ENCODE measurements at regions not wholly inside any gene's neighbourhood (a gene's known extent, or its start where the extent isn't known, plus 50 kb on each side); places are given as distances from the start of the nearest gene placed in this dataset.

DNA sequence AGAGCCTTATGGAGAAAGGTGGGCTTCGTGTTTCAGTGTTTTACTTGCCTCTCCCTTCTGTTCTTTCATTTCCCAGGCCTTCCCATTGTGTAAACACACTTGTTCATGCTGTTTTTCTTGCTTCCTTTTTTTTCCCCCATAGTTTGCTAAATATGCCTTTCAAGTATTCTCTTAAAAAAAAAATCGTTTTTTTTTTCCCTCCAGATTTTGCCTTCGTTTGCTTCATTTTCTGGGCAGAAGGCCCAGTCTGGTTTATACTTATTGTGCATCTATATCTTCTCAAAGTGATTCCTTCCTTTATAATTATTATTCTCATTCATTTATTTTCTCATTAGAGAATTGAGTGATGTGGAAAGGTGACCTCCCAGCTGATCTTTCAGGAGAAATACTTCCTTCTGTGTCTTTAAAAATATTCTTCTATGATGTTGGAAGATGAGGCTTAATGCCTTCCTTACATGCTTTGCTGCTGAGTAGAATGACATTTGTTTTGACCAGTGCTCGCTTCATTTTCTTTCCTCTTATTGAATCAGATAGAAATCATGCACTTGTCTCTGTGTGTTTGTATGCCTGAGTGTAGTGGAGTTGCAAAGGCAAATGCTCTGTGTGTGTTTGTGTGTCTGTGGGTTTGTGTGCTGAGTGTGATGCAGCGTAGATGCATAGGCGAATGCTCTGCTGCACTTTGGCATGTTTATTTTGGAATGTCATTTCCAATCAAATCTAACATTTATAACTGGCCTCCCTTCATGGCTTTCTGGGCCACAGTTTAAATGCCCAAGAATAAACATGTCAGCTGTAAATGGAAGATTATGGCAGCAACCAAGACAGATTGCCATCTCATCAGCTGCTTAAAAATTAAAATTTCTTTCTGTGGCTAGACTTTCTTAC, 591.4 kb downstream of the FGF9 start:
- Histone ChIP-seq H3K9me3 (ENCODE audit: insufficient read depth, low read depth) (no peaks in the 10 kb centered on the region), H3K27ac (no peak overlapping the region), H3F3A (ENCODE audit: insufficient read depth, low read depth) (no peaks in the 10 kb centered on the region), H4K20me1 (ENCODE audit: insufficient read depth) (no peaks in the 10 kb centered on the region), H3K36me3 (ENCODE audit: low read depth) (no peaks in the 10 kb centered on the region), H3K4me2 (no peak overlapping the region), H3K9me2 (ENCODE audit: insufficient read depth) (no peaks in the 10 kb centered on the region), H3K4me1 (replicated peaks; ENCODE audit: insufficient read depth) (no peaks in the 10 kb centered on the region), H3K4me3 (no peak overlapping the region), H3K27me3 (ENCODE audit: insufficient read depth, low read depth) (no peaks in the 10 kb centered on the region), H2AFZ (no peak overlapping the region), H3K79me2 (ENCODE audit: low read depth) (no peaks in the 10 kb centered on the region)
- no peak for DNase-seq
- intact Hi-C loops (cut with micrococcal nuclease; ENCODE audit: unreplicated experiment): no loop called here
- no TSS peak for BruUV-seq (replicated peaks)
- CTCF ChIA-PET: no interaction called here
- POLR2A ChIA-PET (ENCODE audit: unreplicated experiment): no interaction called here
- no peak for TF ChIP-seq EZH2 (IDR thresholded peaks at IDR 0.05; ENCODE audit: low read depth)
- TF ChIP-seq, protein P1, sequence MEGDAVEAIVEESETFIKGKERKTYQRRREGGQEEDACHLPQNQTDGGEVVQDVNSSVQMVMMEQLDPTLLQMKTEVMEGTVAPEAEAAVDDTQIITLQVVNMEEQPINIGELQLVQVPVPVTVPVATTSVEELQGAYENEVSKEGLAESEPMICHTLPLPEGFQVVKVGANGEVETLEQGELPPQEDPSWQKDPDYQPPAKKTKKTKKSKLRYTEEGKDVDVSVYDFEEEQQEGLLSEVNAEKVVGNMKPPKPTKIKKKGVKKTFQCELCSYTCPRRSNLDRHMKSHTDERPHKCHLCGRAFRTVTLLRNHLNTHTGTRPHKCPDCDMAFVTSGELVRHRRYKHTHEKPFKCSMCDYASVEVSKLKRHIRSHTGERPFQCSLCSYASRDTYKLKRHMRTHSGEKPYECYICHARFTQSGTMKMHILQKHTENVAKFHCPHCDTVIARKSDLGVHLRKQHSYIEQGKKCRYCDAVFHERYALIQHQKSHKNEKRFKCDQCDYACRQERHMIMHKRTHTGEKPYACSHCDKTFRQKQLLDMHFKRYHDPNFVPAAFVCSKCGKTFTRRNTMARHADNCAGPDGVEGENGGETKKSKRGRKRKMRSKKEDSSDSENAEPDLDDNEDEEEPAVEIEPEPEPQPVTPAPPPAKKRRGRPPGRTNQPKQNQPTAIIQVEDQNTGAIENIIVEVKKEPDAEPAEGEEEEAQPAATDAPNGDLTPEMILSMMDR (conservative IDR thresholded peaks at IDR 0.05): no peak

DNA sequence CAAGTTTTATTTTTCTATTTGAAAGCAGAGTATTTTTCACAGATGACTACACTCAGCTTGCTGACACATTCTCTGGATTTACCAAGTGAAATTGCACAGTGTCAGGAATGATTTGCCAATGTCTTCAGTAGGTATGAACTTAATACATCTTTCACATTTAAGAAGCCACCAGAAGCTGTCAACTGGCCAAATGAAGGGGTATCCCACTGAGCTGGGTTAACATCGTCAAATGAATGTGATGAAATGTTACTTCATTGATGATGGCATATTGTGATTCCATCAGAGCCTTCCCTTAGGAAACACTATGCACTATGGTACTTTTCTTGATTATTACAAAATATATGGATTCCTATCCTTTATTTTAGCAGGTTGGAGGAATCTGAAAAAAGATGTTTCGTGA, 592.3 kb downstream of the FGF9 start:
- Histone ChIP-seq H3K9me3 (ENCODE audit: insufficient read depth, low read depth) (no peaks in the 10 kb centered on the region), H3K9me2 (ENCODE audit: insufficient read depth) (no peaks in the 10 kb centered on the region), H3K4me1 (replicated peaks; ENCODE audit: insufficient read depth) (no peaks in the 10 kb centered on the region), H3K4me2 (no peak overlapping the region), H2AFZ (no peak overlapping the region), H3K4me3 (no peak overlapping the region), H3F3A (ENCODE audit: insufficient read depth, low read depth) (no peaks in the 10 kb centered on the region), H3K27me3 (ENCODE audit: insufficient read depth, low read depth) (peaks cover under 1% of the 10 kb centered on the region; the same call in 1 of the 2 replicates), H3K79me2 (ENCODE audit: low read depth) (no peaks in the 10 kb centered on the region), H3K36me3 (ENCODE audit: low read depth) (no peaks in the 10 kb centered on the region), H4K20me1 (ENCODE audit: insufficient read depth) (no peaks in the 10 kb centered on the region), H3K27ac (no peak overlapping the region)
- BruUV-seq (replicated peaks): no TSS peak
- CTCF ChIA-PET: no interaction called here
- POLR2A ChIA-PET (ENCODE audit: unreplicated experiment): no interaction called here
- DNase-seq: no peak
- no peak for TF ChIP-seq EZH2 (IDR thresholded peaks at IDR 0.05; ENCODE audit: low read depth)
- TF ChIP-seq, protein P1 (conservative IDR thresholded peaks at IDR 0.05): no peak
- intact Hi-C loops (cut with micrococcal nuclease; ENCODE audit: unreplicated experiment): no loop called here

DNA sequence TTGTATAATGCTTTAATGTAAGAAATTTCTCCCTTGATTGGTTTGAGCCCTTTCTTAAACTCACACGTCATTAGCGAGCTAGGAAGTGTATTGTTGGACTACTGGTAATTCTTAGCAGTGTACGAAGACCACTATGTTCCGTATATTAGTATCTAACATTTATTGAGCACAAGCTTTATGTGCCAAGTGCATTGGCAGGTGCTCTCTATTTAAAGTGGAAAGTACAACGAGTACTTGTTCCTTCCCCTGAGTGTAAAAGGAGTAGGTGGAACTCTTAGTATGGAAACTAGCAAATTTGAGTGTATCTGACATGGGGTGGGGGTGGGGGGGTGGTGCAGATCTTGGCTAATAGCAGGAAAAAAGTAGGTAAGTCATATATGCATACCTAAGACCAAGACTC, 594.7 kb downstream of the FGF9 start:
- Histone ChIP-seq H3K36me3 (ENCODE audit: low read depth) (no peaks in the 10 kb centered on the region), H3K4me3 (no peak overlapping the region), H3K4me2 (no peak overlapping the region), H3K9me3 (ENCODE audit: insufficient read depth, low read depth) (no peaks in the 10 kb centered on the region), H4K20me1 (ENCODE audit: insufficient read depth) (no peaks in the 10 kb centered on the region), H2AFZ (no peak overlapping the region), H3K27ac (no peak overlapping the region), H3F3A (ENCODE audit: insufficient read depth, low read depth) (no peaks in the 10 kb centered on the region), H3K79me2 (ENCODE audit: low read depth) (no peaks in the 10 kb centered on the region), H3K9me2 (ENCODE audit: insufficient read depth) (no peaks in the 10 kb centered on the region), H3K27me3 (ENCODE audit: insufficient read depth, low read depth) (peaks cover 17% of the 10 kb centered on the region), H3K4me1 (replicated peaks; ENCODE audit: insufficient read depth) (no peaks in the 10 kb centered on the region)
- TF ChIP-seq EZH2 (IDR thresholded peaks at IDR 0.05; ENCODE audit: low read depth): no peak
- CTCF ChIA-PET: no interaction called here
- intact Hi-C loops (cut with micrococcal nuclease; ENCODE audit: unreplicated experiment): no loop called here
- POLR2A ChIA-PET (ENCODE audit: unreplicated experiment): no interaction called here
- DNase-seq: no peak
- BruUV-seq (replicated peaks): no TSS peak

DNA sequence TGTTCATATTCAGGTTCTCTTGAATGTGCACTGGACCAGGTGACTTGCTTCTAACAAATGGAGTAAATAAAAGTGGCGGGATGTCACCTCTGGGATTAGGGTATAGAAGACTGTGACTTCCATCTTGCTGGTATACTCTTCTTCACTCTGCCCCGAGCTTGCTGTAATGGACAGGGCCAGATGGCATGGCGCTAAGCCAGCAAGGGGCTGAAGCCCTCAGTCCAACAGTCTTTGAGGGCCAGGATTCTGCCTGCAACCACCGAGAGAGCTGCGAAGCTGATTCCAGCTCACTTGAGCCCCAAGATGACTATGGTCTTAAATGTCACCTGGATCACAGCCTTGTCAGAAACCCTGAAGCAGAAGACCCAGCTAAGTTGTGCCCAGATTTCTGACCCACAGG, 600.0 kb downstream of the FGF9 start:
- Histone ChIP-seq H3K27ac (no peak overlapping the region), H4K20me1 (ENCODE audit: insufficient read depth) (no peaks in the 10 kb centered on the region), H3K79me2 (ENCODE audit: low read depth) (no peaks in the 10 kb centered on the region), H3K27me3 (ENCODE audit: insufficient read depth, low read depth) (peaks cover 24% of the 10 kb centered on the region), H3K4me2 (no peak overlapping the region), H3K36me3 (ENCODE audit: low read depth) (no peaks in the 10 kb centered on the region), H3F3A (ENCODE audit: insufficient read depth, low read depth) (no peaks in the 10 kb centered on the region), H2AFZ (no peak overlapping the region), H3K9me3 (ENCODE audit: insufficient read depth, low read depth) (no peaks in the 10 kb centered on the region), H3K4me3 (no peak overlapping the region), H3K9me2 (ENCODE audit: insufficient read depth) (no peaks in the 10 kb centered on the region), H3K4me1 (replicated peaks; ENCODE audit: insufficient read depth) (no peaks in the 10 kb centered on the region)
- intact Hi-C loops (cut with micrococcal nuclease; ENCODE audit: unreplicated experiment): no loop called here
- POLR2A ChIA-PET (ENCODE audit: unreplicated experiment): no interaction called here
- TF ChIP-seq, protein P1 (conservative IDR thresholded peaks at IDR 0.05): no peak
- TF ChIP-seq EZH2 (IDR thresholded peaks at IDR 0.05; ENCODE audit: low read depth): no peak
- no TSS peak for BruUV-seq (replicated peaks)
- DNase-seq: no peak
- CTCF ChIA-PET: no interaction called here
